GM10248 (cell line): ENCODE measurements at regions not wholly inside any gene's neighbourhood (a gene's known extent, or its start where the extent isn't known, plus 50 kb on each side); places are given as distances from the start of the nearest gene placed in this dataset.

ENCODE experiments used
- CTCF ChIA-PET: fragments of 300-600 bp; sonication (Branson Sonifier 250); formaldehyde crosslinking; extraction: SDS; loops from one replicate; lab custom pipeline; 2021; ENCODE audit warnings: antibody characterized with exemption; lab: Yijun Ruan, JAX
- POLR2A ChIA-PET: fragments of 350-650 bp; sonication (Branson Sonifier 250); formaldehyde crosslinking; extraction: SDS; loops from one replicate; lab custom pipeline; 2020; ENCODE audit warnings: antibody characterized with exemption; lab: Yijun Ruan, JAX
- DNase-seq: peaks from one replicate; pipeline ENCODE4 v3.0.0; 2012; ENCODE audit errors: extremely low spot score
- CTCF ChIP-seq: IDR thresholded peaks from 2 replicates; pipeline ENCODE4 v1.5.1; 2012; ENCODE audit warnings: mild to moderate bottlenecking, low read depth; ENCODE audit errors: extremely low read depth, missing control alignments, control extremely low read depth

- ChIA-PET CTCF (interaction anchor here (1.3 kb wide), 1 partner anchor 13 kb away, joined by 4 read pairs; no protein-coding TSS in a partner anchor), POLR2A (no interaction called here)
- TF ChIP-seq CTCF, result no peak
- DNase-seq, result no peak
Measured at GRCh38 chr18:38032516-38032915, 466.9 kb upstream of the CELF4 start.

GRCh38 chr18:38028946-38029345, 463.3 kb upstream of the CELF4 start:
- CTCF ChIA-PET, result interaction anchor here (1.3 kb wide), 1 partner anchor 10 kb away, joined by 3 read pairs; no protein-coding TSS in a partner anchor
- TF ChIP-seq CTCF, result no peak
- DNase-seq, result no peak
- POLR2A ChIA-PET, result no interaction called here

GRCh38 chr18:38025433-38026038, 459.9 kb upstream of the CELF4 start:
- CTCF ChIA-PET, result no interaction called here
- DNase-seq, result no peak
- POLR2A ChIA-PET, result no interaction called here
- TF ChIP-seq CTCF, result no peak

GRCh38 chr18:38023871-38024270, 458.3 kb upstream of the CELF4 start:
- ChIA-PET CTCF (no interaction called here), POLR2A (no interaction called here)
- TF ChIP-seq CTCF, result no peak
- no peak for DNase-seq

- POLR2A ChIA-PET, result no interaction called here
- no peak for TF ChIP-seq CTCF
- DNase-seq, result no peak
- CTCF ChIA-PET, result no interaction called here
Measured at GRCh38 chr18:38022234-38022633, 456.6 kb upstream of the CELF4 start.

- ChIA-PET POLR2A (no interaction called here), CTCF (interaction anchor here (1.0 to 1.7 kb wide), 3 partner anchors 10 to 20 kb away, joined by 3 to 4 read pairs (median 3); no protein-coding TSS in a partner anchor)
- TF ChIP-seq CTCF, result no peak
- no peak for DNase-seq
Measured at GRCh38 chr18:38019292-38019691, 453.7 kb upstream of the CELF4 start.
